GM19328 (cell line): ENCODE measurements at regions not wholly inside any gene's neighbourhood (a gene's known extent, or its start where the extent isn't known, plus 50 kb on each side); places are given as distances from the start of the nearest gene placed in this dataset.
"Not testable (repeated sequence)": the region's sequence is repeated elsewhere in the genome, so short reads cannot be mapped to it uniquely, and the experiment has no call there.

Experiments
- ATAC-seq: cut with Tn5 transposase; IDR thresholded peaks from one replicate; pipeline ENCODE4 v1.9.1; 2021; ENCODE audit warnings: mild to moderate bottlenecking, moderate library complexity; ENCODE audit not compliant: unreplicated experiment

DNA sequence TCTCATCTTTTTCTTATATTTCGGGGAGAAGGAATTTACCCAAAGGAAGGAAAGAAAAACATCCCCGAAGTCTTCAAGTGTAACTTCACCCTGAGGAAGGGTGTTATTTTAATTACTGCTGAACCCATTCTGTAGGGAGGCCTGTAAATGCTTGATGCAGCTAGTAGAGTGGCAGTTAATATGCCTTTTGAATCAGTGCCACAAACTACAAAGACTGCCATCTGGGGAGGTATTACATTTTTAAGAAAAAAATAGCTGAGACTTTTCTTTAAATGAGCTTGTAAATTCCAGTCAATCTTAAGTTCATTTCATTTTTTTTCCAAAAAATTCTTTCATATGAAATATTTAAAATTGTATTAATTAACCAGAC, 233.1 kb upstream of the FERD3L start:
- no peak for ATAC-seq

DNA sequence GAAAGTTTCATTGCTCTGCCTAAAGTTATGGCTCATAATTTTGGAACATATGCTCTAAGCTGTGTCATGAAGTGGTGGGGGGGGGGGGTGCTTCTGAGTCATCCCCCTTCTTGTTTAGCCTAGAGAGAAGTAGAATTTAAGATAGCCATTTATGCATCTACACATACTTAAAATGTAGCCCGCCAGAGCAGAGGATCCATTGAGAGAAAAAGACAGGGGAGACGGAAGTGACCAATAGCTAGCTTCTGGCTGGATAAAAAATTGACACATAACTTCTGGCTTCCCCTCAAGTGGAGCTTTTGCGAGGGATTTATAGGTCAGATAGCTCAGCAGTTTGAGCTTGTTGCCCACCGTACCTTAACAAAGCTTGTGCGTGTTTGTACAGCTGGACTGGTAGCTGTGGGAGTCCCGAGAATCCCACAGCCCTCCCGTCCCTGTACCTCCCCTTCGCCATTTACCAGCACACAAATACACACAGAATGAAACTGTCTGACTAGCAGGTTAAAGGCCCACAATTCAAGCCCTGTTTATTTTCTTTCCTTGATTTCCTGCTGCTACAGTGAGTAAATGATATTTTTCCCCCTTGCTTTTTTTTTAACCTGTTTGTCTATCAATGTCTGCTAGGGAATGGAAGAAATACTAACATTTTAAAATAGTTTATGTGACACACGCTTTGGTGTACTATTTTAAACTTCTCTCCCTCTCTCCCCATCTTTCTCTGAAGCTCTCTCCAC, 232.6 kb upstream of the FERD3L start:
- no peak for ATAC-seq

- no peak for ATAC-seq
Measured at GRCh38 chr7:19376538-19376937, 231.3 kb upstream of the FERD3L start.

GRCh38 chr7:19375976-19376375, 230.8 kb upstream of the FERD3L start:
- no peak for ATAC-seq

DNA sequence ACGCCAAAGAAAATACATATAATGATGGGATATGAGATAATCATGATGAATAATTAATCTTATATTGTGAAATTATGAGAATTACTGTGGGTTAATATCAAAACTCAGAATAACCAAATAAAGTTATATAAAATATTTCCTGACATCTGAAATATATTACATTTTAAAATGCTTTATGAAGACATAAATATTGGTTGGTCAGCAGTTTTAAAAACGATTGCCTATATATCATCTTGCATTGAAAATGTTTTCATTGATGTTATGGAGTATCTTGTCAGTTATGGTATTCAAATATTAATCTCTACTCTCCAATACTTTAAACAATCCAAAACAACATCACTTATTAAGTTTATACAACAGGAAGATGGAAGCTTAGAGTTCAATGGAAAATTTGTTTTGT, 228.1 kb upstream of the FERD3L start:
- no peak for ATAC-seq

GRCh38 chr7:19369806-19370205, 224.6 kb upstream of the FERD3L start:
- no peak for ATAC-seq

DNA sequence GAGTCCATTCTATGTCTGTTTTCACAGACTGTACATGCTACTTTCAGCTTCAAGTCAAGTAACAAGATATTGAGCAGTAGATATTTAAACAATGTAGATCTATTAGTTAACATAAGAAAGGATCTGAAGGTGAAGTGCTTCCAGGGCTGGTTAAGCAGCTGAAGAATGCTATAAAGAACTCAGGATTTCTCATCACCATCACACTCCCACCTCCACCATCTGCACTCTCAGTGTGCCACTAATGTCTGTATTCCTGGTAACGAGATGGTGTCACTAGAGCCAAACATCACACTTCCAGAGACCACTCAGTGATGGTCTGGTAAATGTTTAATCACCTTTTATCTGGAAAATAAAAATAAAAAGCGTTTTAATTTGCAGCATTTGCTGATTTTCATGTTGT, 224.0 kb upstream of the FERD3L start:
- no peak for ATAC-seq

DNA sequence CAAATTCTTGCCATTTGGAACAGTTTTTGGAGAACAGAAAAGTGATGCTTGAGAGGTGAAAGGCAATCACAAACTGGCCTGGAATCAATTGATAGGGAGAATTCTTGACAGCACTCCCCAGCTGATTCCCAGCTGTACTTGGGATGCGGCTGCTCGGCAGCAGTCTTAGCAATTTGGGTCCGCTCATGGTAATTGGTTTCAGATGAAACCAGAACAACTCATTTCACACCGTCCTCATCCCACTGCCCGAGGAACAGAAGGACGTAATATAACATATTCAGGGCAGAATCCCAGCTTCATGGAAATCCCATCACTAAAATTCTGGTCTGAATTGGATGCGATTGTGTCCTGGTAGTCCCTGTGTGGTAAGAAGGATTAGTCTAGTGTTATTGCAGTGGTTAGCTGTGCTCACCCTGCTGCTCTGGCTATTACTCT, 223.3 kb upstream of the FERD3L start:
- no peak for ATAC-seq

DNA sequence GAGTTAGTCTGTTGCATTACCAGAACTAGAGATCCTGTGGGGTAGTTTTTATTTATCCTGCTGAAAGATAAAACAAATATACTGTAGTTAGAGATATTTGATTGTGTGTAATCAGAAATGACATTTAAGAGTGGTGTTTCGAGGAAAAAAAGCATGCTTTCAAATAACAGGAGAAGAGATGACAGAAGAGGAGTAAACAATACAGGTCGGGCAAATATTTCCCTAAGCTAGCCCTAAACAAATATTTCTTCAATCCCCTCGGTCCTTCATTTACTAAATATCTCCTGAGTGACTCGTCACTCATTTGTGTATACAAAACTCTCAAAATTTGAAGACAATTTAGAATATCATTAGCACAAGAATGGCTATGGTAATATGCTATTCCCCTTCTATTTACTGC, 219.7 kb upstream of the FERD3L start:
- ATAC-seq: no peak

DNA sequence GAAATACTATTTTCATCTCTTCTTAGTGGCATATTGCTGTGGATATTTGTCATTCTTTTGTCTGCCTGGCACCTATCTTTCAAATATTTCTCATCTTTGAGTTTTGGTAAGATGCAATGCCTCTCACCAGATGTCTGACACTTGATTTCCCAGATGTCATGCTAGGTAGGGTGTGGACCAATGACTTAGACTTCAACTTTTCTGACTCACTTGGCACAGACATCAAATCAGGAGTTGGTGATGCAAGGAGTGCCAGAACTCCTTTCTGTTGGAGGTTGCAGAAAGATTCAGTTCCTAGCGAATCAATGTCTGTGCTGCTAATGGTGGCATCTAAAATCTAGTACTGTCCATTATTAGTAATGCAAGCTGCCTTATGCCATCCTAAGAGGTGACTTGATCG, 216.9 kb upstream of the FERD3L start:
- ATAC-seq: no peak

- no peak for ATAC-seq
Measured at GRCh38 chr7:19353180-19353579, 208.0 kb upstream of the FERD3L start.

- no peak for ATAC-seq
Measured at GRCh38 chr7:19352305-19352695, 207.1 kb upstream of the FERD3L start.

GRCh38 chr7:19351341-19352304, 206.4 kb upstream of the FERD3L start:
- ATAC-seq: no peak

- ATAC-seq: no peak
Measured at GRCh38 chr7:19339512-19339911, 194.3 kb upstream of the FERD3L start.

DNA sequence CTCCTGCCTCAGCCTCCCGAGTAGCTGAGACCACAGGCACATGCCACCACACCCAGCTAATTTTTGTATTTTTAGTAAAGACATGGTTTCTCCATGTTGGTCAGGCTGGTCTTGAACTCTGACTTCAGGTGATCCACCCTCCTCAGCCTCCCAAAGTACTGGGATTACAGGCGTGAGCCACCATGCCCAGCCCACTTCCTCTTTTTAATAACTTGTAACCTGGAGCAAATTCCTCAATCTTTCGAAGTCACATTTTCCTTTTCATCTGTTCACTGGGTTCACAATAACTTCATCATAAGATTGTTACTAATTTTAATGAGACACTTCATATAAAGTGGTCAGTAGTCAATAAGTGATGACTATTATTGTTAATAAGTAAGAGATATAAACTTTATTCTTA, 193.3 kb upstream of the FERD3L start:
- not testable (repeated sequence) for ATAC-seq

- ATAC-seq: no peak
Measured at GRCh38 chr7:19336836-19337383, 191.7 kb upstream of the FERD3L start.

DNA sequence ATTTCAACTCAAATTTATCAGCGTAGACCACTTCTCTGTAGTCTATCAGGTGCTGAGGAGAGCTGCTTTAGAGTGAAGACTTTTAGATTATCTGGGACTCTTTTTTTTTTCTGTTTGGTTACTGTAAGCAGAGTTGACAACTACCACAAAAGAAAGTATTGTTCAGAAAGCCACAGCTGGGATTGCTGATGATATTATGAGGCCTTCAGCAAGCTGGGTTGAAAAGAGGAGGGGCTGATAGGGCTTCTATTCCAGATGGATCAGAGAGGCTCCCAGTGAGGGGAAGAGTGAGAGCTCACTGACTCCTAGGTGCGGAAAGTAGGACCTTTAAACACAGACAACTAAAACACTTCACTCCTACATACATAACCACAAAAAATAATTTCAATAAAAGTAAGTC, 188.5 kb upstream of the FERD3L start:
- no peak for ATAC-seq

GRCh38 chr7:19327018-19327417, 181.8 kb upstream of the FERD3L start:
- ATAC-seq: no peak

GRCh38 chr7:19322002-19322401, 176.8 kb upstream of the FERD3L start:
- ATAC-seq: no peak

- no peak for ATAC-seq
Measured at GRCh38 chr7:19318287-19318686, 173.1 kb upstream of the FERD3L start.

- ATAC-seq: no peak
Measured at GRCh38 chr7:19317461-19317860, 172.2 kb upstream of the FERD3L start.

GRCh38 chr7:19312416-19312815, 167.2 kb upstream of the FERD3L start:
- no peak for ATAC-seq
